ENCODE measurements at regions not wholly inside any gene's neighbourhood (a gene's known extent, or its start where the extent isn't known, plus 50 kb on each side); places are given as distances from the start of the nearest gene placed in this dataset.

DNA sequence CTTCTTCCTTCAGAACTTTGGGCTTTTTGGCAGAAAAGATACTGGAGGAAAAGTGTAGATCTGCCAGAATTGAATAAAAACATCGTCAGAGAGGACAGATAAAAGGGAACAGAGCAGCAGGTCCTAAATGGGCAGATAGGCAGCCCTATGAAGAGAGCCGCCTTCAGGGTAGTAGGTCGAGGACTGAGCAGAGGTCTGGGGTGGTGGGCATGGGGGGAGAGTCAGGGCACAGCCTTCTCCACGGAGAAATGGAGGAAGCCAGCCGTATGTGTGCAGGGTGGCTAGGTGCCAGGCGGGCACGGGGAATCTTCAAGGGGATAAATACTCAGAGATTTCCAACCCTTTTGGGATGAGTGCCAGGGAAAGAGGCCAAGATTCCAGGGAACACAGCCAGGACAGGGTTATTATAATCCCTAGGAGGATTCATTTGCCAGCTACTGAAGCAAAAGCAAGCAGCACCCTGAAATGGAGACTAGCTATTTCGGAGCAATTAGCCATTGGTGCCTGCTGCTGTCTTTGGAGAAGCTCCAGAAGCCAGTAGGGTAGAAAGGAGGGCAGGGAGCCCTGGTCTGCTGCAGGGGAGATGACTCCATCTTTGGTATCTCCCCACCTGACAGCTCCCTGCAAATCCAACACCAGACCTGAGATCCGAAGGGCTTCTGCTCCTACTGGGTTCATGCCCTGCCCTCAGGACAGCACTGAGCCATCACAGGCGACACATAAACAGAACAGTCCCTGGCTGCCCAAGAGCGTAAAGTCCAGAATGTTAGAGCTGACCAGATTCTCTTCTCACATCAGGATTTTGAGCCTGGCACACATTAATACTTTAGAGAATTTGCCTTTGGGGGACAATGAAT is 174.5 kb upstream of the NTM start:
- DNase-seq = no peak

DNA sequence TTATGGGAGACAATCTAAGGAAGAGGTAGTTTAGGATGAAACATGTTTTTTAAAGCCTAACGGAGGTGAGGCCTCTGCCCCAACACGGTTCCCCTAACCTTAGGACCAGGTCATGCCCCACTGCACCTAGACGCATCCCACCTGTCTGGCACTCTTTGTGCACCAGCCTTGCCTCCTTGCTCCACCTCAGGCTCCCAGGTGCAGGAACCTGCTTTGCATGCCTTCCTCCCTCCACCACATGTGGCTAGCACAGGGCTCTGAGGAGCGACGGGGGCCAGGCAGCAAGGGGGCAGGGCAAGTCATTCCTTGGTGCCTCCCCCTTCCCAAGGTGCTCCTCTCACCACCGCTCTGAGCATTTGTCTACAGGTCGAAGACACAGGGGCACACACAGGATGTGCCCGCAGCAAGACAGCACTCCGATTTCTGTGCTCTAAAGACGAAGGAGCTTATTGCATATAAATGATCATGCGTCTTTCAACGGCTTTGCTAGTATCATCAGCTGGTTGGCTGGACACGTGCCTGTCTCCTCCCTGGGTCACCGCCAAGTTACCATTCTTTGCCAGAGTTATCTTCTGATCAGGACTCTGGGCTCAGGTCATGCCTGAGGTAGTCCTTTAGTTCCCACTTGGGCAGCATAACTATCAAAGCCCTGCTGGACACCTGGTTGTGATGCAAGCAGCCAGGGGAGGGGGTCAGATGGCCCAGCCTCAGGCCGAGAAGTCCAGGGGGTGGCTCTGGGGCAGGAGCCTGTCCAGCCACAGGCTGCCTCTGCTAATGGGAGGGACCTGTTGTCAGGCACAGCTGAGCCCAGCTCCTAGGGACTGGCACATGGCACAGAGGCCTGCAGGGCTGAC is 172.0 kb upstream of the NTM start:
- no peak for DNase-seq

DNA sequence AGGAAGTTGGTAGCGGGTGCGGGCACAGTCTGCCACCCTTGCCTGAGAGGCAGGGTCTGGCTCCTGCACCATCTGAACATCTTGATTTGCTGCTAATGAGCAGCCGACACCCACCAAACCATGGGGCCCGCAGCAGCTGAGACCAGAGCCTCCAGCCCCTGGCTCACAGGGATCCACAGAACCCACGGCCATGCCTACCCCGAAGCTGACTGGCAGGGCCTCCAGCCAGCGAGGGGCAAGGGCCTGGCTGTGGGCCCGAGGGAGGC is 171.5 kb upstream of the NTM start:
- no peak for DNase-seq

DNA sequence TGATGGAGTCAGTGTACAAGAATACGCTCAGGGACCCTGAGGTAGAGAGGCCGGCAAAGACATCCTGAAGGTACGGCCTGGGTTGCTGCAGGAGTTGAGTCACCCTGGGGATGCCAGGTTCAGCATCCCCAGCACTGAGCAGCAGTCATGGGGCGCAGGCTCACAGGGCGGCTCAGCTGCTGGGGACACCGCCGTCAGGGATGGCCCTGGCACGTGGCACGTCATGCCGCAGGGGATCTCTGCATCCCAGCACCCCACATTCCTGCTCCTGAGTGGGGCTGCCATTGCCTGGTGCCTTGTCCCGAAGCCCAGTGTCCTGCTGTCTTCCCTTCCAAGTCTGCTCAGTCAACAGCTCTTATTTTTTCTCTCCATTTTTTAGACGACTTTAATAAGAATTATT is 168.7 kb upstream of the NTM start:
- DNase-seq = no peak

DNA sequence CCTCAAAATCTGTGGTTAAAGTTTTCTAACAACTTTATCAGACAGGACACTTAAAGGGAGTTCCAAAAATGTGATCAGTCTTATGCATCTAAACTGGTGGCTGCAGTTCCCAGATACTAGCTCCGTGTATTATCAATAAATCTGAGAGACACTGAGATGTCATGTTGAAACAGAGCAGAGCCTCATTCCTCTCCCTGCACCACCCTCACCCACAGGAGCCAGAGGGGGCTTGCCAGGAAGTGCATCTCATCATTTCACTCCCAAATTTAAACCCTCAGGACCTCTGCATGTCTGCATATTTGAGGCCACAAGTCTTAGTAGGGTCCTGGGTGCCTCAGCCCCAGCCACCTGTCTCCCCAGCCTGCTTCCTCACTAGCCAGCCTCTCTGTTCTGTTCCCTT is 167.4 kb upstream of the NTM start:
- DNase-seq = no peak

DNA sequence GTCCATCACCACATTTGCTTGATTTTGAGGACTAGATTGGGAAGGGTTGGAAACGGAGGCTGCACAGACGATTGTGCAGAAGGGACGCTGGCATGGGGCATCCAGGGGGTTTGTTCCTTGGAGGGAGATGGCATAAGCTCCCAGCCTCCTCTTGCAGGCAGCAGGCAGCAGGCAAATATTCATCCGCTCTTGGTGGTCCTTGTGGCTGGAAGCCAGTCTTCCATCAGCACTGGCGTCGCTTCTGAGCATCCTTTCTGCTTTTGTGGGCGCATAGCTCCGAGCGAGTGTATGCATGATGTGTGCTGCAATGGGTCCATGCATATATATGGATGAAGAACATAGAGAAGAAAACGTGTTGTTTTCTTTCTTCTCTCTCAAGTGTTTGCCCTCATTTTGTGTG is 166.1 kb upstream of the NTM start:
- DNase-seq = no peak

DNA sequence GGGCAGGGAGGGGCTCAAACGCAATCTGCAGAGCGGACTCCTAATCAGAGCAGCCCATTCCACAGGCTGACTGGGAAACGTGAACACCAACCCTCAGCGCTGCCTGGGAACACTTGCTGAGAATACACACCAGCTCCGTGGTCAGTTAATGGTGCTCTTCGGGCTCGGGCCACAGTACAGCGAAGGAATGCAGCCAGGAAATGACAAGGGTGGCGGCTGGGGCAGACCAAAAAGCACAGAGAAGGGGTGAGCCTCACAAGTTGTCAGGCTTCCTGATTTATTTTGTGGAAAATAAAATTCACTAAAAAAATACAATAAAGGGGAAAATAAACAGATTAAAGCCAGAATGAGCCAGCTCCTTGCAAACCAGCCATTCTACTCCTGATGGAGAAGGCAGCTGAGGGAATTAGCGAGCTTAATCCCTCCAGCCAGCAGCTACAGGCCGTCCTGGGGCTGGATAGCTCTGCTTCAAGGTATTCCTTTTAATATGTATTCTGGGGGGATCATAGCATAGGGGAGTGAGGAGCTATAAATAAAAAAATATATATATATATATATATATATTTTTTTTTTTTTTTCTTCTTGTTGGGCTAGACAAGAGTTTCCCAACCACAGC is 165.5 kb upstream of the NTM start:
- no peak for DNase-seq

DNA sequence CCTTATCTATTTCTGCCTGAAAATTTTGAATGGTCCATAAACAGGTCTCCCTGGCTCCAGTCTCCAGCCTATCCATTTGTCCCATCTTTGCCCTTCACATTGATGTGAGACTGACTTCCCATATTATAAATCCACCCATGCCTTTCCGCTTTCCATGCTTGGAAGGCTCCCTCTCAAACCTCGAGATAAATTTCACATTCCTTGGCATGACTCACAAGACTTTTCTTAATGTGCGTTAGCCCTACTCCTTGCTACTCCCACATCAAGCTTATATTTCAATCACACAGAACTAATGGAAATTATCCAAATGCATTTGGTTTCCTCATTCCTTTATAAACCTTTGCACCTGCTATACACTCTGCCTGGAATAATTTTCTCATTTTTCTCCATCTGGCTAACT is 163.7 kb upstream of the NTM start:
- DNase-seq = no peak

DNA sequence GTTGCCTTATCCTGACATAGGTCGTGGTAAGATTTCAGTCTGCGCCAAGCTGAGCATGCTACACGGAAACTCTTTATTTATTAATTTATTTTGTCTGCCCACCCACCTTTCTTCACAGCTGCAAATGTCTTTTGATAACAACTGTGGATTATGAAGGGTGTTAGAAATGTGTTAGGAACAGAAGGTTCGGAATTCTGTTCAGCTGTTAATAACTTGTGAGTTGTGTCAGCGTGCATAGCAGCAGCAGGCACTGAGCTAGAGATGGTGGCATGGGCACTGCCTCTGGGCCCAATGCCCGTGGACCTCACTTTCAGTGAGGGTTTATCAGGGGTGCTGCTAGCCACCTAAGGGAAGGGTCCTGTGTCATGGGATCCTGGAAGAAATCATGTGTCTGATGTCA is 162.5 kb upstream of the NTM start:
- DNase-seq = no peak

DNA sequence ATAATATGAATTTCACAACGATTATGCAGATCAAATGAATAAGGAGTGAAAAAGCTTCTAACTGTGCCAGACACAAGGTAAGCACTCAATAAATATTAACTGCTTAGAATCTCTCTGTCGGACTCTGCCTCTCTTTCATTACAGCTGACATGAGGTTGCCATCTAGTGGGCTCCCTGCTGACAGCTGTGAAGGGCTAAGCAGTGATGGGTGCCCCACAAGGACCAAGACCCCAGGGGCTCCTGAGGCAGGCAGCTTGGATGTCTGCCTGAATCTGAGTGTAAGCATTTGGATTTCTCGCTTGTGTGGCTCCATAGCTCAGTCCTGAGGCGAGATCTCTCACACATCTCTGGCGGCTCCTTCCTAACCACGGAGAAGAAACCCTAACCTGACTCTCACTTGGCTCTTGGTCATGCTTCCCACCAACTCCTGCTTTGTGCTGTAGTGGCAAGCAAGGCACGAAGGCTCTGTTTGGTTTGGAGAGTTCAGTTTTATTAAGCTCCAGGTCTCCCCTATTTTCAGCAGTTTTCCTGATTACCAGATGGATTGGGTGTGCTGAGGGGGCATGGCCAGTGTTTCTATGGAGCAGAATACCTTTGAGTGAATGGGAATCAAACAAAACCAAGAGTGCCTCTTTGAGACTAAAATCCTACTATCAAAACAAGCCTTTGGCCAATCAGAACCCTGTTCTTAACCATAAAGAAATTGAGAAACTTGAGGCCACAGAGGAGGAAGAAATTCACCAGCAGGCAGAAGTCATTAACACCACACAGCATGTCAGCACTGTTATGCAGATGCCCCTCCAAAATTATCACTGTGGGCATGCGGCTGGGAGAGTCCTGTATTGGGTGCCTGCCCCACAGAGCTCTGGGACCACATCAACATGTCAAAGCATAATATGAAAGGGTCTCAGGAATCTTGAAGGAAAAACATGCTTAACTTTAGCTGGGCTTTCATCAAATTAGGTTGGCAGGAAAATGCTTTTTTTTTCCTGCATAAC is 152.8 kb upstream of the NTM start:
- no peak for DNase-seq

DNA sequence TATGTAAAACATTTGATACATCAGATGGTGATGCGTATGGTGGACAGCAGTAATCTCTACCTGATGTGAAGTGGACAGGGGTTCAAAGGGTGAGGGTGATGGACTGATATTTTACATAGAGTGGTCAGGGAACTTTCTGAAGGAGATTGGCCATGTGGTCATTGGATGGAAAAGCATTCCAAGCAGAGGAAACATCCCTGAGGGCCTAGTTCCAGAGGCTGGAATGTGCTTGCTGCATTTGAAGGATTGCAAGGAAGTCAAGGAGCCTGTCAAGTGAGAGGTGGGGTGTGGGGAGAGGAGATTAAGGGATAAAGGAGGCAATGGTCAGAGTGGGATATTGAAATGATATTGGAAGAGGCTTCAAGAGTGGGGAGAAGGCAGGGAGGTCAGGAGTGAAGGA is 151.9 kb upstream of the NTM start:
- DNase-seq = no peak

DNA sequence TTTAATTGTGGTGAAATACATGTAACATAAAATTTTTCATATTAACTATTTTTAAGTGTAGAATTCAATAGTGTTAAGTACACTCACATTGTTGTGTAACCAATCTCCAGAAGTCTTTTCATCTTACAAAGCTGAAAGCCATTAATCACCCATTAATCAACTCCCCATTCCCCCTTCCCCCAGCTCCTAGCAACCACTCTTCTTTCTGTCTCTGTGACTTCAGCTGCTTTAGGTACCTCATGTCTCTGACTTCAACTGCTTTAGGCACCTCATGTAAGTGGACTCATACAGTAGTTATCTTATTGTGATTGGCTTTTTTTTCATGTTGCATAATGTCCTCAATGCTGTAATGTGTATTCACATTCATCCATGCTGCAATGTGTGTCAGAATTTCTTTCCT is 150.8 kb upstream of the NTM start:
- DNase-seq = no peak

DNA sequence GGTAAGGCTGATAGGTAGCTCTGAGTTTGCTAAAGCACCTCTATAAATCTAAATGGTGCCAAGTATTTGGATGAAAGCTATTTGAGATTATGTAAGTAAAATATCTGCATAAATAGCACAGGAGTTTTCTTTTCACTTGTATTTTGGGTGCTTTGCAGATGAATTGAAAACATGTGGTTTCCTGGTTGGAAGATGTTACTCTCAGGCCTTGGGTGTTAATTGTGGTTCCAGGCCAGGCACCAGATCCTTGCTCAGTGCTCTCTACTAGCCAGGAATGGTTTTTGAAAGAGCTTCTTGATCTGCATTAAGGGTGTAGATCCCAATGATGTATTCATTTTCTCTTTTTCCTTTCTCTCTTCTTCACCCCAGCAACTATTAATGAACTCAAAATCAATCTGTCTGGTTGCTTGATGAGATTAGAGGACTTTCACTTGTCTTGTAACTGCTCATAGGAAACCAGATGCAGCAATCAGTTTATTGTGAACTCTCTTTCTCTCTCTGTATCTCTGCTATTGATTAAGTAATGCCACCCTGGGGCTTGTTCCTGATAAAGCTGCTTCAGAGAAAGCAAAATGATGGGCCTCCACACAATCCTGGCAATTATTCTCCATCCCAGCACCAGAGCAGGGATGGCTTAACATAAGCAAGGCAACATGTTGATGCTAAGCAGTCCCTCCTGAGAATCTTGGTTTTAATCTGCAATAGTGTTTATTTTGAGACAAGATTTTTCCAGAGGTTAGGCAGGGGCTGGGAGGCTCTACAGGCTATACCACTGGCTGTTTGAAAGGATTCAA is 147.0 kb upstream of the NTM start:
- DNase-seq = no peak

DNA sequence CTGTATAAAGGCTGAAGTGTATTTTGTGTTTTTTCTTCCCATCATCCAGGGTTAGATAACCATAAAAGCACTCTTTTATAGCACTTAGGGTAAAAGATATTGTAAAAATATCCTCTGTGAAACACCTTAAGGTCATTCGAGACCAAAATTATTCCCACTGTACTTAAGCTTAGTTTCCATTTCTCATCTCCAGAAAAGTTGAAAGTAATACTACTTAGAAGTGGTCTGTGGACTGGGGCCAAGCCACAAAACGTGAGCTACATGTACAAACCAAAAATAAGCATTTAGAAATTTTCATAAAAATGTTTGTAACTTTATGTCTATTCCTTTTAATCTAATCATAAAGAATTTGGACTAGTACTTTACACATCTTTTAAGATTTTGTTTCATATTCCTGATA is 142.0 kb upstream of the NTM start:
- no peak for DNase-seq

DNA sequence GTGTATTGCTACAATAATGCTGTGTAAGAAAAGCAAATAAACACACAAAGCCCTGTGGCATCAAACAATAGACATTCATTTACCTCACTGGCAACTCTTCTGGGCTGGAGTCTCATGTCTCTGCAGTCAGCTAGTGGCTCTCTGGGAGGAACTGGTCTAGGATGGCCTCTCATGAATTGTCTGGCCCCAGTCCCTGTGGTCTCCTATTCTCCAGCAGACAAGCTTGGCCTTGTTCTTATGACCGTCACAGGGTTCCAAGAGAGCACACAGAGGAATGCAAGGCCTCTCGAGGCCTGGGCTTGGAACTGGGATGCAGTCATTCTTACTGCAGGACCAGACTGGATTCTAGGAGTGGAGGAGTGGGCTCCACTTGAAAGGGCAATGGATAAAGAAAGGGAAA is 141.2 kb upstream of the NTM start:
- DNase-seq = no peak

DNA sequence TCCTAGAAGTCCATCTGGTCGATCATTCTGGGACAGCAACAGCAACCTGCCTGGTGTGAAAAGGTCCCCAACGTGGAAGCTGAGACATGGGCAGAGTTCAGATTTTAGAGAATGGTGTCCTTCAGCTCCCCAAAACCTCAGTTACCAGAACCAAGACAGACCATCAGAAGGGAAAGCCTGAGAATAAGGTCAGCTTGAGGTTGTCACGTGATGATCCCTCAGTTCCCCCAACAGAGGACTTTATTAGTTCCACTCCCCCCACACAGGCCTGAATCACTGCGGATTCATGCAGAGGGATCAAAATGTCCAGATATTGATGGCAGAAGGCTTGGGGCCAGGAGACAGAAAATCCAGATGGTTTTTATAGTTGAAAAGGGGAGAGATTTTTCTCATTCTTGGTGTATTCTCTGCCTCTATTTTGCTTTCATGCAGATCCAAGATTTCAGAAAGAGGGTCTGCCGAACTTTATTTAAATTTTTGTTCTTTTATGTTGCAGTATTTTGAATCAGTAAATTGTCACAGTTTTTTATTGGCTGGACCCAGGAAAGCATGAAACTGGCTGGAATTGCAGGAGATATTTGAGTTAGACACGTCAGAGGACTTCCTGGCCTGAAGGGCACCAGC is 139.0 kb upstream of the NTM start:
- DNase-seq = no peak

DNA sequence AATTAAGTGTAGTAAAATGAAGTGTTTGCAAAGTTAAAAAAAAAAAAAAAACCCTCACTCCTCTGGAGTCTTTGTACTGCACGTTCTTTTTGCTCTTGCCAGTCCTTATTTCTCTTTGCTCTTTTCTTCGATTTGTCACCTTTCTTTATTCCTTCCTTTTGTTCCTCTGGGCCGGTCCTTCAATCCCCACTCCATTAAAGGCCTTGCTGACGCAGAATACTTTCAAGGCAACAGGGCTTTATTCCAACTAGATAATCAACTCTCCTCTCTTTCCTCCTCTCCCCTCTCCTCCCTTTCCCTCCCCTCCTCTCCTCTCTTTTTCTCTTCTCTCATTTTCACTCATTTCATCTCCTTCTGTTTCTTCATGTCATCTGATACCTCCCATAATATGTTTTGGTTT is 138.2 kb upstream of the NTM start:
- DNase-seq = no peak

DNA sequence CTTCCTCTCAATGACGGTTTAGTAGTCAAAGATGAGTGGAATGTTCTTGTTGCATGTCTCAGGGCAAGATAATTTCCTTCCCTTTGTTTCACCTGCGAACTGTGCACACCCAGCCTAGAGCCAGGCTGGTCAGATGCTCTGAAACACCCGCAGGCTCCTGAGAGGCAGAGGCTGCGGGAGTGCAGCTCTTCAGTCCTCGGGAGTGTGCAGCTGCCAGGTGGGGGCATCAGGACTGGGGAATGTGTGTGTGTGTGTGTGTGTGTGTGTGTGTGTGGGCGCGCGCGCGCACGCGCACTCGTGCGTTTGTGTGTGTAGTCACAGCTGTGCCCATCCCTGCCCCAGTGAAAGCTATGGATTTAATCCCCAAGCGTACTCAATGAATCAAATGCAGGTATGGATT is 136.2 kb upstream of the NTM start:
- DNase-seq = no peak

DNA sequence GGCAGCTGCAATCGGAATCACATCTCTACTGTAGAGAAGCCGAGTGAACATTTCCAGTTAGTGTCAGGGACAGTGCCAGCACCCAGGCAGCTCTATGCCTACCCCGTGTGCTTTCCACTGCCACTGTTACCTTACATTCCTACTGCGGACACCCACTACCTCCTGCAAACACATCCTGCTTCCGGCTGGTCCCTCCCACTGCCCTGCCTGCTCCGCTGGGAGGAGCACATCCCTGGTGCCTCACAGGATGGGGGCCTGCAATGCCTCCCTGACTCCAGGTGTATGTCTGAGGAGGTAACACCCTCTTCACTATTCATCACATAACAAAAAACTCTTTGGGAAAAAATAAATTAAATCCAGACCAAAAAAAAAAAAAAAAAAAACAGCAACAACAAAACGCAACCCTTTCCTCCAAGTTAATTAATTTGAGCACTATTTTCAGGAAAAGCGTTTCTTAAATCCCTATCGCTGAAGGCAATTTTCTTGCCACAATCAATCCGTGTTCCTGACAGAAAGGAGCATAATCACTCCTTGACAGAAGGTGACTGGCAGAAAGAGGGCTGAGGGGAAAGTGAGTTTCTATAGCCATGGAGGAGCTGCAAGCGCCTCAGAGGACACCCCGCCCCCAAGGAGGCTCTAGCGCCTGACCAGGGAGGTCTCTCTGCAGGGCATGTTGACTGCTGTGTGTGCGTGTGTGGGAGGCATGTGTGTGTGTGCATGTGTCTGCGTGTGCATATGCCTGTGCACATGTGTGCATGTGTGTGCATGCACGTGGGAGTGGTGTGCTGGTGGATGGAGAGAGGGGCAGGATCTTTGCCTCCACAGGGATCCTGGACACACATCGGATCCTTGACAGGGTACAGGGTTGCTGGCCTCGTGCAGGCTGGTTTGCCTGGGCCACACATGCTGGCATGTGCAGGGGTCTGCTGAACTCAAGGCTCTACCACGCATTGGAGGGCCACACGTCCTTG is 134.8 kb upstream of the NTM start:
- no peak for DNase-seq

DNA sequence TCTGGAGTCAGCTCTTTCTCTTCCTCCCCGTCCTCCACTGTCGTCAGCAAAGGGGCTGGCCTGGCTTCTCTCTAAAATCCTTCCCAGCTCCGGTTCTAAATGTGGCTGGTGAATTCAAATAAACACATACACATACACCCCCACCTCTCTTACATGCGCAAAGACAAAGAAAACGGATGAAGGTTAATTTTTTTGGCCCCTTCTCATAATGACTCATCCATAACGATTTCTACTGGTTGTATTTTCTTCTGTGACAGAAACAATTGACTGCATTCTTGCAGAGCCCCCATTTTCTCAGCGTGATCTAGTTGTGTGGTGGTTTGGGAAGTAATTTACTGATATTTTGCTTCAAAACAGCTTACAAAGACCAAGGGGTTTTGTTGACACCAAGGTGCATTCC is 130.0 kb upstream of the NTM start:
- no peak for DNase-seq

All from activated CD8-positive, alpha-beta memory T cell treated with anti-CD3 and anti-CD28 coated beads, Interleukin-2, amount 50 U/mL, for 48 hours (primary cell).